Endothelial cell of umbilical vein (primary cell): ENCODE measurements at regions not wholly inside any gene's neighbourhood (a gene's known extent, or its start where the extent isn't known, plus 50 kb on each side); places are given as distances from the start of the nearest gene placed in this dataset.

Experiments
- BruUV-seq: library from RNA; stranded (reverse); fragments of 400-500 nt; replicated peaks from 2 replicates; lab custom pipeline; 2021; lab: Mats Ljungman, UMichigan
- CTCF ChIA-PET: fragments of 300-600, 350-600 bp; sonication (Branson Sonifier 250); formaldehyde crosslinking; loops from one replicate; lab custom pipeline; 2021; ENCODE audit warnings: antibody characterized with exemption, inconsistent platforms; lab: Charles Lee
- POLR2A ChIA-PET: fragments of 300-600, 350-600 bp; sonication (Branson Sonifier 250); formaldehyde crosslinking; loops from one replicate; lab custom pipeline; 2021; ENCODE audit warnings: antibody characterized with exemption, inconsistent platforms; lab: Charles Lee
- DNase-seq: peaks from one replicate; pipeline ENCODE4 v3.0.0-alpha.2; 2011; ENCODE audit warnings: low read depth, low spot score
- FAIRE-seq: peaks from 2 replicates; lab custom pipeline; 2011; peaks lifted over from hg19 to GRCh38; lab: Jason Lieb, UNC
- H2AFZ ChIP-seq: 2 replicates; pipeline ENCODE4 v1.6.0; 2012; ENCODE audit warnings: low read depth, low read length, control low read depth, inconsistent platforms
- H3K27ac ChIP-seq: 2 replicates; pipeline ENCODE4 v1.5.1; 2011; ENCODE audit warnings: low read depth, mild to moderate bottlenecking, control low read depth, low read length, moderate library complexity; ENCODE audit not compliant: insufficient read depth
- H3K27me3 ChIP-seq, 2 experiments: 2 replicates each; pipeline versions ENCODE4 v1.6.0 to v1.6.1; 2011; ENCODE audit warnings: low read length in 2 of 2, mixed read lengths in 1 of 2; ENCODE audit not compliant: control insufficient read depth in 2 of 2, insufficient read depth in 2 of 2
- H3K36me3 ChIP-seq, 2 experiments: 2 replicates in 1 of 2; 3 replicates in 1 of 2; pipeline ENCODE4 v1.5.1; 2011; ENCODE audit warnings: low read length in 2 of 2, mild to moderate bottlenecking in 1 of 2, moderate library complexity in 1 of 2; ENCODE audit not compliant: control insufficient read depth in 2 of 2, insufficient read depth in 2 of 2; ENCODE audit errors: extremely low read depth in 1 of 2
- H3K4me1 ChIP-seq: 3 replicates; pipeline ENCODE4 v1.5.1; 2011; ENCODE audit warnings: mild to moderate bottlenecking, low read length; ENCODE audit not compliant: control insufficient read depth, insufficient read depth; ENCODE audit errors: extremely low read depth
- H3K4me2 ChIP-seq: 2 replicates; pipeline ENCODE4 v1.6.1; 2011; ENCODE audit warnings: low read length, control low read depth, mixed read lengths; ENCODE audit not compliant: insufficient read depth
- H3K4me3 ChIP-seq, 3 experiments: fragments of 200-600 bp in 1 of 3; sonication (generic), shearing (Covaris generic) in 1 of 3; replicated peaks in 1 of 3; 2 replicates each; pipeline ENCODE4 v1.5.1; 2011 to 2016; ENCODE audit warnings: control low read depth in 3 of 3, low read length in 3 of 3, mild to moderate bottlenecking in 2 of 3, inconsistent platforms in 1 of 3, low read depth in 1 of 3, moderate library complexity in 1 of 3; ENCODE audit not compliant: insufficient read depth in 1 of 3
- H3K79me2 ChIP-seq: 2 replicates; pipeline ENCODE4 v1.6.0; 2012; ENCODE audit warnings: low read length, inconsistent platforms; ENCODE audit not compliant: control insufficient read depth, insufficient read depth
- H3K9ac ChIP-seq: replicated peaks from 2 replicates; pipeline ENCODE3; 2011; ENCODE audit warnings: low read length, control low read depth; ENCODE audit not compliant: insufficient read depth; ENCODE audit errors: extremely low read depth
- H3K9me1 ChIP-seq: replicated peaks from 3 replicates; pipeline ENCODE4 v1.6.0; 2011; ENCODE audit warnings: mild to moderate bottlenecking, low read length; ENCODE audit not compliant: control insufficient read depth, insufficient read depth; ENCODE audit errors: extremely low read depth
- H3K9me3 ChIP-seq: replicated peaks from 2 replicates; pipeline ENCODE4 v1.5.1; 2012; ENCODE audit warnings: low read length, inconsistent platforms; ENCODE audit not compliant: control insufficient read depth, insufficient read depth
- H4K20me1 ChIP-seq: replicated peaks from 2 replicates; pipeline ENCODE3; 2011; ENCODE audit warnings: mild to moderate bottlenecking, low read length; ENCODE audit not compliant: control insufficient read depth, insufficient read depth; ENCODE audit errors: extremely low read depth
- CTCF ChIP-seq, 2 donors: IDR thresholded peaks; 1 replicate in 1 of 2; 2 replicates in 1 of 2; pipeline ENCODE4 v1.5.1; 2011; ENCODE audit warnings: low read length in 2 of 2, mild to moderate bottlenecking in 2 of 2, moderate library complexity in 2 of 2, control low read depth in 1 of 2, inconsistent platforms in 1 of 2, low read depth in 1 of 2; ENCODE audit not compliant: insufficient read depth in 1 of 2; ENCODE audit errors: extremely low read depth in 1 of 2
- EZH2 ChIP-seq: IDR thresholded peaks from 2 replicates; pipeline ENCODE4 v1.6.1; 2012; ENCODE audit warnings: borderline replicate concordance, low read depth, mild to moderate bottlenecking, moderate library complexity, low read length, inconsistent platforms; ENCODE audit not compliant: severe bottlenecking
- FOS ChIP-seq: IDR thresholded peaks from 2 replicates; pipeline ENCODE4 v1.6.1; 2011; ENCODE audit warnings: mild to moderate bottlenecking, low read length, moderate library complexity, borderline replicate concordance; ENCODE audit not compliant: insufficient read depth
- GATA2 ChIP-seq: IDR thresholded peaks from 2 replicates; pipeline ENCODE4 v1.7.0; 2011; ENCODE audit warnings: low read depth, mild to moderate bottlenecking, moderate library complexity, mixed read lengths, low read length; ENCODE audit not compliant: insufficient read length, insufficient read depth
- JUN ChIP-seq: IDR thresholded peaks from 2 replicates; pipeline ENCODE4 v1.6.1; 2011; ENCODE audit warnings: borderline replicate concordance, low read depth; ENCODE audit not compliant: insufficient read length, insufficient read depth
- MYC ChIP-seq: IDR thresholded peaks from one replicate; pipeline ENCODE4 v1.6.1; 2011; ENCODE audit warnings: mild to moderate bottlenecking, low read depth, low read length
- POLR2A ChIP-seq: IDR thresholded peaks from 2 replicates; pipeline ENCODE4 v1.6.1; 2012; ENCODE audit warnings: low read depth, mild to moderate bottlenecking, control low read depth, low read length
- dilution Hi-C: fragments of 300-500 bp; cut with MboI; formaldehyde crosslinking; loops from one replicate; pipeline ENCODE4 v1.15.0; 2019; ENCODE audit warnings: low sequenced_read_pairs; ENCODE audit not compliant: extremely low pct_ligation_motif_present
- intact Hi-C: fragments of 100-400 bp; cut with micrococcal nuclease; formaldehyde crosslinking; loops from one replicate; pipeline ENCODE4 v1.10.0; 2022
- TF ChIP-seq, protein P1 (sequence below): IDR thresholded peaks from 2 replicates; pipeline ENCODE4 v1.6.1; 2011; ENCODE audit not compliant: insufficient read depth, insufficient read length

DNA sequence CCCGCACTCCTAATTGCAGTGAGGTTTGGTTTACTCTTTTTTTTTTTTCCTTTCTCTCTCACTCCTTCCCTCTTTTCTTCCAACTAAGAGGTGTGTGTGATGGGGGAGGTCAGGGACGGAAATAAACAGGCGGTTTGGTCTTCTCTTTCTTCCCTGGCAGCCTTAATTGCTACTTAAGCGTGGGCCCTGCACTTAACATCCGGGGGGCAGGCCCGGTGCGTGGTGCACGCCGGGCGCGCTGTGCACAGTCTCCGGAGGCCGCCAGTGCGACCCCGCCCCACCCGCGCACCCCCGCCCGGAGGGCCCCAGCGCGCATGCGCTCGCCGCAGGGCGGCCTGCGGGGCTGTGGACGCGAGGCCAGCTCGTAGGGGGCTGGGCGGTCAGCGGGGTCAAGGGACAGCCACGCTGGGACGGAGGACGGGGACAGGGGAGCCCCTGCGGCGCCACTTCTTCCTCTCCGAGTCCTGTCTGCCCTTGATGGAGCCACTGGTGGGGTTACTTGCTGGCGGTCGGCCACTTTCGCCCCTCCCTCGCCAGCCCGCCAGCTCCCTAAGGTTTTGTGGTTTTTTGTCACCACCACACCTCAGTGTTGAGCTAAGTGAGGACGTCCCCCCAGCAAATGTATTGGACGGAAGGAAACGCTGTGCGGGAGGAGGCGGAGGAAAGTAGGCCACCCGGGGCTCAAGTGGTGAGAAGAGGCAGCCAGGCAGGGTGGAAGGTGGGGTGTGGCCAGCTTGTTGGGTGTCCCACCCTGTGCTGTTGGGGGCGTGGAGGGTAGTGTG lies 120.9 kb downstream of the MRM1 start:
- Histone ChIP-seq H2AFZ (peak overlapping the region; percentile 14), H3K9me3 (no peaks in the 10 kb centered on the region), H3K27ac (no peak overlapping the region), H3K4me3 (peak overlapping the region in 1 of 3 experiments; percentile 29), H3K79me2 (no peaks in the 10 kb centered on the region), H3K4me2 (peak overlapping the region; percentile 55), H4K20me1 (no peaks in the 10 kb centered on the region), H3K9me1 (no peaks in the 10 kb centered on the region), H3K27me3 (peaks cover 8 to 26% of the 10 kb centered on the region in 2 experiments), H3K4me1 (peaks cover 7% of the 10 kb centered on the region), H3K36me3 (no peaks in the 10 kb centered on the region), H3K9ac (no peak overlapping the region)
- FAIRE-seq, result no peak
- no TSS peak for BruUV-seq
- ChIA-PET POLR2A (no interaction called here), CTCF (interaction anchor here (0.7 kb wide), 1 partner anchor 17 kb away, joined by 3 read pairs; no protein-coding TSS in a partner anchor)
- intact Hi-C loops (no loop called here), dilution Hi-C loops (no loop called here)
- DNase-seq, result peak; percentile 15
- TF ChIP-seq, protein P1, sequence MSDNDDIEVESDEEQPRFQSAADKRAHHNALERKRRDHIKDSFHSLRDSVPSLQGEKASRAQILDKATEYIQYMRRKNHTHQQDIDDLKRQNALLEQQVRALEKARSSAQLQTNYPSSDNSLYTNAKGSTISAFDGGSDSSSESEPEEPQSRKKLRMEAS, result no peak
- TF ChIP-seq EZH2 (no peak), GATA2 (no peak), CTCF (IDR thresholded peaks at IDR 0.05; ENCODE audit: extremely low read depth in 1 of 2, insufficient read depth in 1 of 2, low read depth in 1 of 2, low read length in 2 of 2) (no peak), POLR2A (no peak), FOS (no peak), JUN (no peak), MYC (no peak)
